Cardiac muscle cell (in vitro differentiated cells and primary cell): ENCODE measurements at regions not wholly inside any gene's neighbourhood (a gene's known extent, or its start where the extent isn't known, plus 50 kb on each side); places are given as distances from the start of the nearest gene placed in this dataset.

Source experiments
- DNase-seq, 2 donors: peaks; one replicate each; pipeline versions ENCODE4 v3.0.0 to v3.0.0-alpha.2; 2010 to 2017; ENCODE audit warnings: low read depth in 1 of 2, low spot score in 1 of 2
- H3K27ac ChIP-seq: fragments of 200-600 bp; sonication (generic); 2 replicates; pipeline ENCODE4 v1.5.1; 2016
- H3K27me3 ChIP-seq: fragments of 200-600 bp; sonication (generic); 2 replicates; pipeline ENCODE4 v1.6.0; 2016; ENCODE audit warnings: control low read depth
- H3K36me3 ChIP-seq: fragments of 200-600 bp; sonication (generic); 2 replicates; pipeline ENCODE4 v1.5.1; 2016; ENCODE audit warnings: control low read depth
- H3K4me1 ChIP-seq: fragments of 200-600 bp; sonication (generic); 2 replicates; pipeline ENCODE4 v1.8.1; 2017; ENCODE audit warnings: low read depth, mild to moderate bottlenecking, mixed run types
- H3K4me3 ChIP-seq: fragments of 200-600 bp; sonication (generic); 2 replicates; pipeline ENCODE4 v1.5.1; 2016; ENCODE audit warnings: mild to moderate bottlenecking
- H3K9me3 ChIP-seq: fragments of 200-600 bp; sonication (generic); 2 replicates; pipeline ENCODE4 v1.5.1; 2017; ENCODE audit warnings: low read depth, mild to moderate bottlenecking, control low read depth
- TF ChIP-seq, protein P1 (sequence below): IDR thresholded peaks from 2 replicates; pipeline ENCODE4 v1.5.1; 2012; ENCODE audit warnings: low read depth, mild to moderate bottlenecking, low read length

GRCh38 chr3:144185276-144185675 lies 213.7 kb downstream of the DIPK2A start:
- Histone ChIP-seq H3K4me3 (no peak overlapping the region), H3K27ac (no peak overlapping the region), H3K4me1 (no peaks in the 10 kb centered on the region), H3K36me3 (no peaks in the 10 kb centered on the region), H3K9me3 (no peaks in the 10 kb centered on the region), H3K27me3 (no peaks in the 10 kb centered on the region)
- TF ChIP-seq, protein P1, sequence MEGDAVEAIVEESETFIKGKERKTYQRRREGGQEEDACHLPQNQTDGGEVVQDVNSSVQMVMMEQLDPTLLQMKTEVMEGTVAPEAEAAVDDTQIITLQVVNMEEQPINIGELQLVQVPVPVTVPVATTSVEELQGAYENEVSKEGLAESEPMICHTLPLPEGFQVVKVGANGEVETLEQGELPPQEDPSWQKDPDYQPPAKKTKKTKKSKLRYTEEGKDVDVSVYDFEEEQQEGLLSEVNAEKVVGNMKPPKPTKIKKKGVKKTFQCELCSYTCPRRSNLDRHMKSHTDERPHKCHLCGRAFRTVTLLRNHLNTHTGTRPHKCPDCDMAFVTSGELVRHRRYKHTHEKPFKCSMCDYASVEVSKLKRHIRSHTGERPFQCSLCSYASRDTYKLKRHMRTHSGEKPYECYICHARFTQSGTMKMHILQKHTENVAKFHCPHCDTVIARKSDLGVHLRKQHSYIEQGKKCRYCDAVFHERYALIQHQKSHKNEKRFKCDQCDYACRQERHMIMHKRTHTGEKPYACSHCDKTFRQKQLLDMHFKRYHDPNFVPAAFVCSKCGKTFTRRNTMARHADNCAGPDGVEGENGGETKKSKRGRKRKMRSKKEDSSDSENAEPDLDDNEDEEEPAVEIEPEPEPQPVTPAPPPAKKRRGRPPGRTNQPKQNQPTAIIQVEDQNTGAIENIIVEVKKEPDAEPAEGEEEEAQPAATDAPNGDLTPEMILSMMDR = no peak
- no peak for DNase-seq

DNA sequence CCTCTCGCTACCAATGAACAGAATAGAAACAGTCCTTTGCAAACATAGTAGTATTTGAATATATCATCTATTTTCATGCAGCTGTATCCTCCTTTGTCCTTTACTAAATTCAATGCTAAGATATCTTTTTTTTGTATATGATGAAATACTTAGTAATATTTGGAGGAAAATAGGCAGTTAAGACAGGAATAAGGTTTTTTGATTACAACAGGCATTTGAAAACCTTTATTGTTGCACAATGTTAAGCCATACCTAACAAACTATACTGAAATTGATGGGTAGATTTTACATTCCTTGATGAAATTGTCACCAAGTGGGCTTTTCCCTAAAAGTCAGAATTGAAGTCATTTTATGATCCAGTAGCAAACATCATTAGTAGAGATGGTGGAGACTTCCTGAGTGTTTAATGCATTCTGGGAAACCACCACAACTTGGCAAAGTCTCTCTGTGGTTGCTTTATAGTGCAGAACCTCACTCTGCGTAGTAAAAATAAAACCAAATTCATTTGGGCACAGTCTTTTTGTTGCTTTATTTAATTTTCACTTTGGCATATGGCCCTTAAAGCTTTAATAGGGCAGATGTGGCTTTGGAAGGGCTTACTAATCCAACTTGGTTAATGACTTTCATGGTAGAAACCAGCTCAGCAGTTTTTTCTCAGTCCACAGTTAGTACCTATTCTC lies 216.0 kb downstream of the DIPK2A start:
- Histone ChIP-seq H3K27ac (no peak overlapping the region), H3K27me3 (no peaks in the 10 kb centered on the region), H3K4me3 (no peak overlapping the region), H3K4me1 (no peaks in the 10 kb centered on the region), H3K9me3 (no peaks in the 10 kb centered on the region), H3K36me3 (no peaks in the 10 kb centered on the region)
- DNase-seq = peak in 1 of 2 donors; percentile 47
- TF ChIP-seq, protein P1 = no peak

GRCh38 chr3:144189044-144189443 lies 217.4 kb downstream of the DIPK2A start:
- Histone ChIP-seq H3K36me3 (no peaks in the 10 kb centered on the region), H3K4me3 (no peak overlapping the region), H3K9me3 (no peaks in the 10 kb centered on the region), H3K27ac (no peak overlapping the region), H3K4me1 (no peaks in the 10 kb centered on the region), H3K27me3 (no peaks in the 10 kb centered on the region)
- DNase-seq = no peak
- TF ChIP-seq, protein P1 = no peak

- no peaks in the 10 kb centered on the region for H3K9me3 ChIP-seq
- H3K4me3 ChIP-seq = no peak overlapping the region
- TF ChIP-seq, protein P1 = no peak
- H3K36me3 ChIP-seq = no peaks in the 10 kb centered on the region
- no peak overlapping the region for H3K27ac ChIP-seq
- H3K4me1 ChIP-seq = peaks cover 5% of the 10 kb centered on the region
- no peak for DNase-seq
- H3K27me3 ChIP-seq = no peaks in the 10 kb centered on the region
These were observed 225.5 kb downstream of the DIPK2A start for GRCh38 chr3:144197116-144197515.

GRCh38 chr3:144197582-144197981 lies 226.0 kb downstream of the DIPK2A start:
- no peak overlapping the region for H3K4me3 ChIP-seq
- no peaks in the 10 kb centered on the region for H3K9me3 ChIP-seq
- H3K36me3 ChIP-seq = no peaks in the 10 kb centered on the region
- no peaks in the 10 kb centered on the region for H3K27me3 ChIP-seq
- no peak for DNase-seq
- peaks cover 5% of the 10 kb centered on the region for H3K4me1 ChIP-seq
- H3K27ac ChIP-seq = no peak overlapping the region
- TF ChIP-seq, protein P1 = no peak
